Endothelial cell of umbilical vein (primary cell): ENCODE measurements at regions not wholly inside any gene's neighbourhood (a gene's known extent, or its start where the extent isn't known, plus 50 kb on each side); places are given as distances from the start of the nearest gene placed in this dataset.

Experiments
- BruUV-seq: library from RNA; stranded (reverse); fragments of 400-500 nt; replicated peaks from 2 replicates; lab custom pipeline; 2021; lab: Mats Ljungman, UMichigan
- CTCF ChIA-PET: fragments of 300-600, 350-600 bp; sonication (Branson Sonifier 250); formaldehyde crosslinking; loops from one replicate; lab custom pipeline; 2021; ENCODE audit warnings: antibody characterized with exemption, inconsistent platforms; lab: Charles Lee
- POLR2A ChIA-PET: fragments of 300-600, 350-600 bp; sonication (Branson Sonifier 250); formaldehyde crosslinking; loops from one replicate; lab custom pipeline; 2021; ENCODE audit warnings: antibody characterized with exemption, inconsistent platforms; lab: Charles Lee
- DNase-seq: peaks from one replicate; pipeline ENCODE4 v3.0.0-alpha.2; 2011; ENCODE audit warnings: low read depth, low spot score
- FAIRE-seq: peaks from 2 replicates; lab custom pipeline; 2011; peaks lifted over from hg19 to GRCh38; lab: Jason Lieb, UNC
- H2AFZ ChIP-seq: 2 replicates; pipeline ENCODE4 v1.6.0; 2012; ENCODE audit warnings: low read depth, low read length, control low read depth, inconsistent platforms
- H3K27ac ChIP-seq: 2 replicates; pipeline ENCODE4 v1.5.1; 2011; ENCODE audit warnings: low read depth, mild to moderate bottlenecking, control low read depth, low read length, moderate library complexity; ENCODE audit not compliant: insufficient read depth
- H3K27me3 ChIP-seq, 2 experiments: 2 replicates each; pipeline versions ENCODE4 v1.6.0 to v1.6.1; 2011; ENCODE audit warnings: low read length in 2 of 2, mixed read lengths in 1 of 2; ENCODE audit not compliant: control insufficient read depth in 2 of 2, insufficient read depth in 2 of 2
- H3K36me3 ChIP-seq, 2 experiments: 2 replicates in 1 of 2; 3 replicates in 1 of 2; pipeline ENCODE4 v1.5.1; 2011; ENCODE audit warnings: low read length in 2 of 2, mild to moderate bottlenecking in 1 of 2, moderate library complexity in 1 of 2; ENCODE audit not compliant: control insufficient read depth in 2 of 2, insufficient read depth in 2 of 2; ENCODE audit errors: extremely low read depth in 1 of 2
- H3K4me1 ChIP-seq: 3 replicates; pipeline ENCODE4 v1.5.1; 2011; ENCODE audit warnings: mild to moderate bottlenecking, low read length; ENCODE audit not compliant: control insufficient read depth, insufficient read depth; ENCODE audit errors: extremely low read depth
- H3K4me2 ChIP-seq: 2 replicates; pipeline ENCODE4 v1.6.1; 2011; ENCODE audit warnings: low read length, control low read depth, mixed read lengths; ENCODE audit not compliant: insufficient read depth
- H3K4me3 ChIP-seq, 3 experiments: fragments of 200-600 bp in 1 of 3; sonication (generic), shearing (Covaris generic) in 1 of 3; replicated peaks in 1 of 3; 2 replicates each; pipeline ENCODE4 v1.5.1; 2011 to 2016; ENCODE audit warnings: control low read depth in 3 of 3, low read length in 3 of 3, mild to moderate bottlenecking in 2 of 3, inconsistent platforms in 1 of 3, low read depth in 1 of 3, moderate library complexity in 1 of 3; ENCODE audit not compliant: insufficient read depth in 1 of 3
- H3K79me2 ChIP-seq: 2 replicates; pipeline ENCODE4 v1.6.0; 2012; ENCODE audit warnings: low read length, inconsistent platforms; ENCODE audit not compliant: control insufficient read depth, insufficient read depth
- H3K9ac ChIP-seq: replicated peaks from 2 replicates; pipeline ENCODE3; 2011; ENCODE audit warnings: low read length, control low read depth; ENCODE audit not compliant: insufficient read depth; ENCODE audit errors: extremely low read depth
- H3K9me1 ChIP-seq: replicated peaks from 3 replicates; pipeline ENCODE4 v1.6.0; 2011; ENCODE audit warnings: mild to moderate bottlenecking, low read length; ENCODE audit not compliant: control insufficient read depth, insufficient read depth; ENCODE audit errors: extremely low read depth
- H3K9me3 ChIP-seq: replicated peaks from 2 replicates; pipeline ENCODE4 v1.5.1; 2012; ENCODE audit warnings: low read length, inconsistent platforms; ENCODE audit not compliant: control insufficient read depth, insufficient read depth
- H4K20me1 ChIP-seq: replicated peaks from 2 replicates; pipeline ENCODE3; 2011; ENCODE audit warnings: mild to moderate bottlenecking, low read length; ENCODE audit not compliant: control insufficient read depth, insufficient read depth; ENCODE audit errors: extremely low read depth
- EZH2 ChIP-seq: IDR thresholded peaks from 2 replicates; pipeline ENCODE4 v1.6.1; 2012; ENCODE audit warnings: borderline replicate concordance, low read depth, mild to moderate bottlenecking, moderate library complexity, low read length, inconsistent platforms; ENCODE audit not compliant: severe bottlenecking
- FOS ChIP-seq: IDR thresholded peaks from 2 replicates; pipeline ENCODE4 v1.6.1; 2011; ENCODE audit warnings: mild to moderate bottlenecking, low read length, moderate library complexity, borderline replicate concordance; ENCODE audit not compliant: insufficient read depth
- GATA2 ChIP-seq: IDR thresholded peaks from 2 replicates; pipeline ENCODE4 v1.7.0; 2011; ENCODE audit warnings: low read depth, mild to moderate bottlenecking, moderate library complexity, mixed read lengths, low read length; ENCODE audit not compliant: insufficient read length, insufficient read depth
- JUN ChIP-seq: IDR thresholded peaks from 2 replicates; pipeline ENCODE4 v1.6.1; 2011; ENCODE audit warnings: borderline replicate concordance, low read depth; ENCODE audit not compliant: insufficient read length, insufficient read depth
- MYC ChIP-seq: IDR thresholded peaks from one replicate; pipeline ENCODE4 v1.6.1; 2011; ENCODE audit warnings: mild to moderate bottlenecking, low read depth, low read length
- POLR2A ChIP-seq: IDR thresholded peaks from 2 replicates; pipeline ENCODE4 v1.6.1; 2012; ENCODE audit warnings: low read depth, mild to moderate bottlenecking, control low read depth, low read length
- POLR2AphosphoS5 ChIP-seq: IDR thresholded peaks from 2 replicates; pipeline ENCODE4 v1.6.1; 2012; ENCODE audit warnings: low read depth, mild to moderate bottlenecking, control low read depth, low read length, moderate library complexity; ENCODE audit not compliant: insufficient read depth
- dilution Hi-C: fragments of 300-500 bp; cut with MboI; formaldehyde crosslinking; loops from one replicate; pipeline ENCODE4 v1.15.0; 2019; ENCODE audit warnings: low sequenced_read_pairs; ENCODE audit not compliant: extremely low pct_ligation_motif_present
- intact Hi-C: fragments of 100-400 bp; cut with micrococcal nuclease; formaldehyde crosslinking; loops from one replicate; pipeline ENCODE4 v1.10.0; 2022
- TF ChIP-seq, protein P1 (sequence below): IDR thresholded peaks from 2 replicates; pipeline ENCODE4 v1.6.1; 2011; ENCODE audit not compliant: insufficient read depth, insufficient read length
- TF ChIP-seq, protein P2 (sequence below), 2 donors: IDR thresholded peaks; 1 replicate in 1 of 2; 2 replicates in 1 of 2; pipeline ENCODE4 v1.5.1; 2011; ENCODE audit warnings: low read length in 2 of 2, mild to moderate bottlenecking in 2 of 2, moderate library complexity in 2 of 2, control low read depth in 1 of 2, inconsistent platforms in 1 of 2, low read depth in 1 of 2; ENCODE audit not compliant: insufficient read depth in 1 of 2; ENCODE audit errors: extremely low read depth in 1 of 2

DNA sequence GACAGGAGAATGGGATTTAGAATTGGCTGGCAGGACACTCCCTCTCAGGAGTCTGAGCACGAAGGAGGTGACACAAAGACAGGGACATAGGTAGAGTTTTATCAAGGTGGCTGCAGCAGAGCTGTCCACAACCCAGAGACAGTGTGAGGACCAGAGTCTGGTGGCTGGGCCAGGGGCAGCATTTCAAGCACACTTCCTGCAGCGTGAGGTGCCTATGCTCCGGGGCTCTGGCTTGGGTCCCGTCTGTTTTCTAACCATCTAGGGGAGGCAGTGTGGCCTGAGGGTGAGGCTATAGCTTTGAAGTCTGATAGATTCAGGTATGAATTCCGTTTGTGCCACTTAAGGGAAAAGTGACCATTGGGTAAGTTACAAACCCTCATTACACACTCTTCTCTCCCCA, 222.7 kb upstream of the ZMIZ1 start:
- H3K4me2 ChIP-seq, result no peak overlapping the region
- H3K9ac ChIP-seq, result no peak overlapping the region
- TF ChIP-seq, protein P1, sequence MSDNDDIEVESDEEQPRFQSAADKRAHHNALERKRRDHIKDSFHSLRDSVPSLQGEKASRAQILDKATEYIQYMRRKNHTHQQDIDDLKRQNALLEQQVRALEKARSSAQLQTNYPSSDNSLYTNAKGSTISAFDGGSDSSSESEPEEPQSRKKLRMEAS, result no peak
- TF ChIP-seq, protein P2, sequence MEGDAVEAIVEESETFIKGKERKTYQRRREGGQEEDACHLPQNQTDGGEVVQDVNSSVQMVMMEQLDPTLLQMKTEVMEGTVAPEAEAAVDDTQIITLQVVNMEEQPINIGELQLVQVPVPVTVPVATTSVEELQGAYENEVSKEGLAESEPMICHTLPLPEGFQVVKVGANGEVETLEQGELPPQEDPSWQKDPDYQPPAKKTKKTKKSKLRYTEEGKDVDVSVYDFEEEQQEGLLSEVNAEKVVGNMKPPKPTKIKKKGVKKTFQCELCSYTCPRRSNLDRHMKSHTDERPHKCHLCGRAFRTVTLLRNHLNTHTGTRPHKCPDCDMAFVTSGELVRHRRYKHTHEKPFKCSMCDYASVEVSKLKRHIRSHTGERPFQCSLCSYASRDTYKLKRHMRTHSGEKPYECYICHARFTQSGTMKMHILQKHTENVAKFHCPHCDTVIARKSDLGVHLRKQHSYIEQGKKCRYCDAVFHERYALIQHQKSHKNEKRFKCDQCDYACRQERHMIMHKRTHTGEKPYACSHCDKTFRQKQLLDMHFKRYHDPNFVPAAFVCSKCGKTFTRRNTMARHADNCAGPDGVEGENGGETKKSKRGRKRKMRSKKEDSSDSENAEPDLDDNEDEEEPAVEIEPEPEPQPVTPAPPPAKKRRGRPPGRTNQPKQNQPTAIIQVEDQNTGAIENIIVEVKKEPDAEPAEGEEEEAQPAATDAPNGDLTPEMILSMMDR (IDR thresholded peaks at IDR 0.05; ENCODE audit: extremely low read depth in 1 of 2, insufficient read depth in 1 of 2, low read depth in 1 of 2, low read length in 2 of 2), result no peak
- TF ChIP-seq POLR2AphosphoS5 (no peak), EZH2 (no peak), FOS (no peak), MYC (no peak), JUN (no peak), GATA2 (no peak), POLR2A (no peak)
- ChIA-PET POLR2A (no interaction called here), CTCF (no interaction called here)
- H3K9me1 ChIP-seq, result no peaks in the 10 kb centered on the region
- no peaks in the 10 kb centered on the region for H4K20me1 ChIP-seq
- no peaks in the 10 kb centered on the region for H3K4me1 ChIP-seq
- dilution Hi-C loops, result no loop called here
- peaks cover 0 to 16% of the 10 kb centered on the region in 2 experiments for H3K27me3 ChIP-seq
- H3K36me3 ChIP-seq, result no peaks in the 10 kb centered on the region
- FAIRE-seq (no peak), DNase-seq (no peak)
- no peak overlapping the region for H3K4me3 ChIP-seq
- intact Hi-C loops, result no loop called here
- no peak overlapping the region for H2AFZ ChIP-seq
- H3K27ac ChIP-seq, result no peak overlapping the region
- H3K79me2 ChIP-seq, result no peaks in the 10 kb centered on the region
- BruUV-seq, result no TSS peak
- H3K9me3 ChIP-seq, result no peaks in the 10 kb centered on the region
